Limb (tissue), 2 donors: ENCODE measurements at regions not wholly inside any gene's neighbourhood (a gene's known extent, or its start where the extent isn't known, plus 50 kb on each side); places are given as distances from the start of the nearest gene placed in this dataset.
A peak's percentile ranks its signal among the peaks of the same experiment; 100 is the strongest.
"Not testable (repeated sequence)": the region's sequence is repeated elsewhere in the genome, so short reads cannot be mapped to it uniquely, and the experiment has no call there.

Source experiments
- DNase-seq, 2 donors: peaks; one replicate each; pipeline ENCODE4 v3.0.0-alpha.2; 2016; ENCODE audit errors: extremely low spot score in 2 of 2

- no peak for DNase-seq
Measured at GRCh38 chr4:187396106-187396505, 599.5 kb upstream of the ZFP42 start.

- not testable (repeated sequence) for DNase-seq
Measured at GRCh38 chr4:187408447-187408846, 587.1 kb upstream of the ZFP42 start.

GRCh38 chr4:187413564-187414358 is 581.8 kb upstream of the ZFP42 start:
- no peak for DNase-seq

- DNase-seq: no peak
Measured at GRCh38 chr4:187414716-187415115, 580.9 kb upstream of the ZFP42 start.

- DNase-seq: peak in 1 of 2 donors; percentile 71
Measured at GRCh38 chr4:187415231-187415630, 580.3 kb upstream of the ZFP42 start.

- no peak for DNase-seq
Measured at GRCh38 chr4:187416216-187416615, 579.4 kb upstream of the ZFP42 start.

GRCh38 chr4:187417721-187418120 is 577.9 kb upstream of the ZFP42 start:
- DNase-seq: no peak

- no peak for DNase-seq
Measured at GRCh38 chr4:187422655-187423054, 572.9 kb upstream of the ZFP42 start.

- no peak for DNase-seq
Measured at GRCh38 chr4:187424636-187425035, 570.9 kb upstream of the ZFP42 start.

GRCh38 chr4:187426511-187426910 is 569.1 kb upstream of the ZFP42 start:
- no peak for DNase-seq

- no peak for DNase-seq
Measured at GRCh38 chr4:187432310-187432709, 563.3 kb upstream of the ZFP42 start.

GRCh38 chr4:187433141-187433540 is 562.4 kb upstream of the ZFP42 start:
- DNase-seq: no peak

- DNase-seq: no peak
Measured at GRCh38 chr4:187436251-187436650, 559.3 kb upstream of the ZFP42 start.

GRCh38 chr4:187444061-187444460 is 551.5 kb upstream of the ZFP42 start:
- no peak for DNase-seq

- DNase-seq: no peak
Measured at GRCh38 chr4:187449702-187450101, 545.9 kb upstream of the ZFP42 start.

GRCh38 chr4:187451776-187452175 is 543.8 kb upstream of the ZFP42 start:
- no peak for DNase-seq

- no peak for DNase-seq
Measured at GRCh38 chr4:187460016-187460415, 535.6 kb upstream of the ZFP42 start.

GRCh38 chr4:187464573-187464972 is 531.0 kb upstream of the ZFP42 start:
- DNase-seq: no peak

- no peak for DNase-seq
Measured at GRCh38 chr4:187467224-187467623, 528.3 kb upstream of the ZFP42 start.

GRCh38 chr4:187469627-187470026 is 525.9 kb upstream of the ZFP42 start:
- peak in 1 of 2 donors; percentile 42 for DNase-seq

- DNase-seq: no peak
Measured at GRCh38 chr4:187470061-187470460, 525.5 kb upstream of the ZFP42 start.

GRCh38 chr4:187474238-187474637 is 521.3 kb upstream of the ZFP42 start:
- no peak for DNase-seq

- no peak for DNase-seq
Measured at GRCh38 chr4:187475901-187476300, 519.7 kb upstream of the ZFP42 start.

GRCh38 chr4:187477224-187477623 is 518.3 kb upstream of the ZFP42 start:
- DNase-seq: no peak
